ENCODE measurements at regions not wholly inside any gene's neighbourhood (a gene's known extent, or its start where the extent isn't known, plus 50 kb on each side); places are given as distances from the start of the nearest gene placed in this dataset.

- Histone ChIP-seq H3K4me1 (no peaks in the 10 kb centered on the region), H3K27me3 (ENCODE audit: low read depth) (peaks cover 19% of the 10 kb centered on the region), H3K4me3 (no peak overlapping the region), H3K27ac (replicated peaks) (no peak overlapping the region), H3K9me3 (replicated peaks) (no peaks in the 10 kb centered on the region), H3K36me3 (no peaks in the 10 kb centered on the region)
- TF ChIP-seq CTCF (IDR thresholded peaks at IDR 0.05; ENCODE audit: borderline replicate concordance) = no peak
- DNase-seq = no peak
- intact Hi-C loops (cut with micrococcal nuclease) = no loop called here
These were observed 320.6 kb upstream of the RORA start for GRCh38 chr15:61549727-61550126.

GRCh38 chr15:61545763-61546162 is 316.7 kb upstream of the RORA start:
- Histone ChIP-seq H3K27me3 (ENCODE audit: low read depth) (peaks cover 10% of the 10 kb centered on the region), H3K27ac (replicated peaks) (no peak overlapping the region), H3K4me1 (no peaks in the 10 kb centered on the region), H3K36me3 (no peaks in the 10 kb centered on the region), H3K4me3 (no peak overlapping the region), H3K9me3 (replicated peaks) (no peaks in the 10 kb centered on the region)
- no peak for DNase-seq
- TF ChIP-seq CTCF (IDR thresholded peaks at IDR 0.05; ENCODE audit: borderline replicate concordance) = no peak
- intact Hi-C loops (cut with micrococcal nuclease) = no loop called here

GRCh38 chr15:61541516-61541915 is 312.4 kb upstream of the RORA start:
- Histone ChIP-seq H3K27ac (replicated peaks) (no peak overlapping the region), H3K4me3 (no peak overlapping the region), H3K4me1 (no peaks in the 10 kb centered on the region), H3K36me3 (no peaks in the 10 kb centered on the region), H3K9me3 (replicated peaks) (no peaks in the 10 kb centered on the region), H3K27me3 (ENCODE audit: low read depth) (peaks cover 13% of the 10 kb centered on the region)
- intact Hi-C loops (cut with micrococcal nuclease) = no loop called here
- DNase-seq = no peak
- no peak for TF ChIP-seq CTCF (IDR thresholded peaks at IDR 0.05; ENCODE audit: borderline replicate concordance)

- TF ChIP-seq CTCF (IDR thresholded peaks at IDR 0.05; ENCODE audit: borderline replicate concordance) = no peak
- Histone ChIP-seq H3K4me3 (no peak overlapping the region), H3K9me3 (replicated peaks) (no peaks in the 10 kb centered on the region), H3K4me1 (no peaks in the 10 kb centered on the region), H3K36me3 (no peaks in the 10 kb centered on the region), H3K27ac (replicated peaks) (no peak overlapping the region), H3K27me3 (ENCODE audit: low read depth) (peaks cover 32% of the 10 kb centered on the region)
- no peak for DNase-seq
- intact Hi-C loops (cut with micrococcal nuclease) = no loop called here
These were observed 308.2 kb upstream of the RORA start for GRCh38 chr15:61537337-61537736.

- Histone ChIP-seq H3K9me3 (replicated peaks) (no peaks in the 10 kb centered on the region), H3K27me3 (ENCODE audit: low read depth) (peaks cover 32% of the 10 kb centered on the region), H3K4me1 (no peaks in the 10 kb centered on the region), H3K27ac (replicated peaks) (no peak overlapping the region), H3K4me3 (no peak overlapping the region), H3K36me3 (no peaks in the 10 kb centered on the region)
- intact Hi-C loops (cut with micrococcal nuclease) = no loop called here
- no peak for DNase-seq
- no peak for TF ChIP-seq CTCF (IDR thresholded peaks at IDR 0.05; ENCODE audit: borderline replicate concordance)
These were observed 305.9 kb upstream of the RORA start for GRCh38 chr15:61534986-61535385.

GRCh38 chr15:61530769-61531168 is 301.7 kb upstream of the RORA start:
- H3K27ac ChIP-seq (replicated peaks) = no peak overlapping the region
- no peaks in the 10 kb centered on the region for H3K9me3 ChIP-seq (replicated peaks)
- no peak for TF ChIP-seq CTCF (IDR thresholded peaks at IDR 0.05; ENCODE audit: borderline replicate concordance)
- H3K4me3 ChIP-seq = no peak overlapping the region
- intact Hi-C loops (cut with micrococcal nuclease) = no loop called here
- DNase-seq = no peak
- no peaks in the 10 kb centered on the region for H3K36me3 ChIP-seq
- H3K27me3 ChIP-seq (ENCODE audit: low read depth) = peaks cover 23% of the 10 kb centered on the region
- no peaks in the 10 kb centered on the region for H3K4me1 ChIP-seq

All from left ventricle myocardium inferior (tissue), 1 donor.